GM12873 (cell line): ENCODE measurements at regions not wholly inside any gene's neighbourhood (a gene's known extent, or its start where the extent isn't known, plus 50 kb on each side); places are given as distances from the start of the nearest gene placed in this dataset.

ENCODE experiments used
- TF ChIP-seq, protein P1 (sequence below): IDR thresholded peaks from 2 replicates; pipeline ENCODE4 v1.5.1; 2012; ENCODE audit warnings: low read depth, mild to moderate bottlenecking, moderate library complexity, low read length, control low read depth; ENCODE audit not compliant: insufficient read depth; ENCODE audit errors: missing control alignments

GRCh38 chr12:28110329-28110728 lies 79.9 kb upstream of the CCDC91 start:
- TF ChIP-seq, protein P1, sequence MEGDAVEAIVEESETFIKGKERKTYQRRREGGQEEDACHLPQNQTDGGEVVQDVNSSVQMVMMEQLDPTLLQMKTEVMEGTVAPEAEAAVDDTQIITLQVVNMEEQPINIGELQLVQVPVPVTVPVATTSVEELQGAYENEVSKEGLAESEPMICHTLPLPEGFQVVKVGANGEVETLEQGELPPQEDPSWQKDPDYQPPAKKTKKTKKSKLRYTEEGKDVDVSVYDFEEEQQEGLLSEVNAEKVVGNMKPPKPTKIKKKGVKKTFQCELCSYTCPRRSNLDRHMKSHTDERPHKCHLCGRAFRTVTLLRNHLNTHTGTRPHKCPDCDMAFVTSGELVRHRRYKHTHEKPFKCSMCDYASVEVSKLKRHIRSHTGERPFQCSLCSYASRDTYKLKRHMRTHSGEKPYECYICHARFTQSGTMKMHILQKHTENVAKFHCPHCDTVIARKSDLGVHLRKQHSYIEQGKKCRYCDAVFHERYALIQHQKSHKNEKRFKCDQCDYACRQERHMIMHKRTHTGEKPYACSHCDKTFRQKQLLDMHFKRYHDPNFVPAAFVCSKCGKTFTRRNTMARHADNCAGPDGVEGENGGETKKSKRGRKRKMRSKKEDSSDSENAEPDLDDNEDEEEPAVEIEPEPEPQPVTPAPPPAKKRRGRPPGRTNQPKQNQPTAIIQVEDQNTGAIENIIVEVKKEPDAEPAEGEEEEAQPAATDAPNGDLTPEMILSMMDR, result peak; percentile 2

DNA sequence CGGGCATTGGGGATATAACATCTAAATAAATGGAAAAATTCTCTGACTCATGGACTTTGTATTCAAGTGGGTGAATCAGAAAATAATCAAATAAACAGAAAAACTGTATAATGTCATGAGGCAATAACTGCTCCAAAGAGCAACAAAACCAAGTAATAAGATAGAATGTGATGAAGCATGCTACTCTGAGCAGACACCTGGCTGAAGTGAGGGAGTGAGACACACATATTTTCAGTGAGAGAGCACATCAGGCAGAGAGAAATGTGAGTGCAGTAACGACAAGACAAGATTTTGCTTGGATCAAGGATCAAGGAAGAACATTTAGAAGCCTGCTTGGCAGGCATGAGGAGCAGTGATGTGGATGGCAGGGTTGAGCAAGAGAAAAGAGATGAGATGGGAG lies 75.8 kb upstream of the CCDC91 start:
- TF ChIP-seq, protein P1, result no peak

- TF ChIP-seq, protein P1, result no peak
Observed at GRCh38 chr12:28121433-28121832, 68.8 kb upstream of the CCDC91 start.

DNA sequence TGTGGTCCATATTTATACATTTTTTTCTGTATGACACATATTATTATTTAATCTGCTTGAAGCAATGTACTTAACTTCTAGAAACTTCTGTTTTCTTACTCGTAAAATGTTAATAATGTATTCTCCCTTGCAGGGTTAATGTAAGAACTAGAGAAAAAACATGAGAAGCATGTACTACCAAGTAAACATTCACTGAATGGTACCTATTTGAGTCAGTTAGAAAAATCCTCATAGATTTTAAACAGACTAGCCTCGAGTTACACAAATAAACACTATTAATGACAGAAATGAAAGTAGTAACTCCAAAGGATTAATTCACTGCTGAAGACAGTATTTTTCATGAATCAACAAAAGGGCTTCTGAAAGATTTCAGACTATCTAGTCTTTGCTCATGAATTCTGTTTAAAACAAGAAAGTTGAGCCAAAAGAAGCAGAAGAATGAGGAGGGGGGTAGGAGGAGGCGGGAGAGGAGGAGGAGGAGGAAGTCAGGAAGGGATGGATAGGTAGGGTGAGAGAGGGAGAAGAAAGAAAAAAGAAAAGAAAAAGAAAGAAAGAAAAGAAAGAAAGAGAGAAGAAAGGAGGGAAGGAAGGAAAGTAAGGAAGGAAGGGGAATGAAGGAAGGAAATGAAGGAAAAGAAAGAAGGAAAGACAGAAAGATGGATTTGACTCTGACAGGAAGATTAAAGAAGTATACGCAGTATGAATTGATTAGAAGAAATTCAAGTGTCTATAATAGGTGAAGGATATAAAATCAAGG lies 68.2 kb upstream of the CCDC91 start:
- TF ChIP-seq, protein P1, result no peak

GRCh38 chr12:28122756-28123155 lies 67.5 kb upstream of the CCDC91 start:
- TF ChIP-seq, protein P1, result no peak

GRCh38 chr12:28127455-28127854 lies 62.8 kb upstream of the CCDC91 start:
- TF ChIP-seq, protein P1, result no peak

DNA sequence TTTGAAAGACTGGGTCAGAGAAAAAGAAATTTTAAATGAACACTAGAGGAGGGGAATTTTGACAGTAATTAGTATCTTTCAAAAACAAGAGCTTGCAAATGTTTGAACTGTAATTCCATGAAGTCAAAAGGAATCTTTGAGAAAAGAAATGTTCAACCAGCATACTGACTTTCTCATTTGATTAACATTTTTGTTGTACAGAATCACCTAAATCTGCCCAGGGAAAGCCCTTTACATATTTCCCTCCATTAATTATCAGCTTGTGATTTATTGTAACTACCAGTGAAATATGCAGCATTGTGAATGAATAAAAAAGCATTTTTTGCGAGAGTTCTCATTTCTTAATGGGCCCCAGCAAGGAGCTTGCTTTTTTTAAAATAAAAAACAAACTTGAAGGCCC lies 61.2 kb upstream of the CCDC91 start:
- TF ChIP-seq, protein P1, result no peak
